GM19463 (cell line): ENCODE measurements at regions not wholly inside any gene's neighbourhood (a gene's known extent, or its start where the extent isn't known, plus 50 kb on each side); places are given as distances from the start of the nearest gene placed in this dataset.

Experiments used
- ATAC-seq: cut with Tn5 transposase; IDR thresholded peaks from one replicate; pipeline ENCODE4 v1.9.1; 2021; ENCODE audit warnings: mild to moderate bottlenecking, moderate library complexity; ENCODE audit not compliant: unreplicated experiment

GRCh38 chr2:140064243-140064642 is 1284.1 kb upstream of the NXPH2 start:
- ATAC-seq = no peak

- no peak for ATAC-seq
Measured at GRCh38 chr2:140063356-140063755, 1283.2 kb upstream of the NXPH2 start.

DNA sequence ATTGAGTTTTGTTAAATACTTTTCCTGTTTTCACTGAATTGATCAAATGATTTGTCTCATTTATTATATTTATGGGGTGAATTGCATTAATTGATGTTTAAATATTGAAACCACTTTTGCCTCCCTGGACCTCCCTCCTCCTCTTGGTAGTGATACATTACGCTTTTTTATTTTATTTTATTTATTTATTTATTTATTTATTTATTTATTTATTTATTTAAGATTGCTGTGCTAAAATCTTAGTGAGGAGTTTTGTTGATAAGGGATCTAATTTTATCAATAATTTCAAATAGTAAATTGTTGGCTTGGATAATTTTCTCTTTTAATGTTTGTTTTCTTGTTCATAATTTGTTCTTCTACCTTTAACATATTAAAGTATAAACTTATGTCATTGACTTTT is 1281.0 kb upstream of the NXPH2 start:
- no peak for ATAC-seq

GRCh38 chr2:140057928-140058327 is 1277.7 kb upstream of the NXPH2 start:
- ATAC-seq = no peak

DNA sequence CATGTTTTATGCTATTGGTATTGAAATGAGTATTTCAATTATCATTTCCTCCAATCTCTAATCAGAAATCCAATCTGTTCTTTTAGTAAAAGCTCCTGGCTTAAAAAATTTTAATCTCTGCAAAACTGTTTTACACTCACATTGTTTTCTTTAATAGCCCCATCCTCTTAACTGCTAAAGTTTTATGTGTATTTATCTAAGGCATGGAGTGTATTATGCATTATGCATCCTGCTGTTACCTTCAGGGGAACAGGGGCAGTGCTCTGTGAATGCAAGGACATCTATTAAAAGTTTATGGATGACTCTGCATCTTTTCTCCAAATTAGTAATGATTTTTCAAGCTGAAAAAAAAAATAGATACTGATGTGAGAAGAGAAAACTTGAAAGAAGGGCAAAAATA is 1261.6 kb upstream of the NXPH2 start:
- ATAC-seq = no peak

DNA sequence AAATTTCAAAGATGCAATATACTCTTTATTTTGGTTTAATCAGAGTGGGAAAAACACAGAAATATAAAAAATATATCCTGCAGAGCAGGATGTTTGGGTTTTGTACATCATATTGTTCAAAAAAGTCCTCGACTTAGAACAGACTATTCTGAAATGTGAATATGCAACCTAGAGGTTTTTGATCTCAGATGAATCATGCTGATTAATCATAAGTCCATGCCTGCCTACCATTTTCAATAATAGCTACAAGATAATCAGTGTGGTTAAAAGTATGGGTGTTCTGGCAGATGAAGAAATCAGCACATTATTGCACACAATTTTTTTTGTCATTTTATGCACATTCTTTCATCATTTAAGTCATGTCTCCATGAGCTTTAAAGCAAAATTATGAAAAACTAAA is 1261.0 kb upstream of the NXPH2 start:
- ATAC-seq = no peak

GRCh38 chr2:140033638-140034037 is 1253.4 kb upstream of the NXPH2 start:
- no peak for ATAC-seq

GRCh38 chr2:140027966-140028365 is 1247.8 kb upstream of the NXPH2 start:
- ATAC-seq = no peak

- ATAC-seq = no peak
Measured at GRCh38 chr2:140027320-140027719, 1247.1 kb upstream of the NXPH2 start.

DNA sequence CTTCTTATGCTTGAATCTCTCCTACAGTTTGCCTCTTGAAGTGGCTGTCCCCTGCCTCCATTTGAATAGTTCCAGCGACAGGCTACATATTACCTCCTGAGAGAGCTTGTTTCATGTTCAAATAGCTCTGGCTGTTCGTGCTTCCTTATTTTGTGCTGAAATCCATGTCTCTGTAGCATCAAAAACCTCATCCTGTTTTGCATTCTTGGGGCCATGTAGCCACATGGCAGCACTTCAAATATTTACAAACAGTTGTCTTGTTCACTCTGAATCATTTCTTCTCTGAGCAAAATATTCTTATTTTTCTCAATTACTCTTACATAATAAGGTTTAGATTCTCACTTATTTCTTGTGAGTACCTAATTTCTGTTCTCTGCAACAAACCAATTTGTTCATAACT is 1243.1 kb upstream of the NXPH2 start:
- no peak for ATAC-seq

GRCh38 chr2:140018541-140018940 is 1238.4 kb upstream of the NXPH2 start:
- ATAC-seq = no peak

- no peak for ATAC-seq
Measured at GRCh38 chr2:140014204-140014546, 1234.0 kb upstream of the NXPH2 start.

GRCh38 chr2:140013545-140014203 is 1233.5 kb upstream of the NXPH2 start:
- ATAC-seq = no peak

DNA sequence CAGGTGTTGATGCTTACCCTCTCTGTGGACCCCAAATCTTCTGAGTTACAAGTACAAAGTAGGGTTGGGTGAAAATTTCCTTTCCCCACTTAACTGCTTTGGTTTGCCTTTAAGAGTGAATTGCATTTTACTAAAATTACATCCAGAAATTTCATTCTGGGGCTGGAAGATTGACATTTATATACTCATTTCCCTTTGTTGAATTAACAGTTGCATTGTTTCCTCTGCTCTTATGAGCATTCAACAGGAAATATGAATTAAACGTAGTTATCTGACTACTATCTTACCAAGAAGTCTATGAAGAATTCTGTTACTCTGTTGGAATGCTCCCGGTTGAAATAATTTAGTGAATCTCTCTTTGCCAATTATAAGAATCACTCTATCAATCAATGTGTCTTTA is 1231.1 kb upstream of the NXPH2 start:
- ATAC-seq = no peak

- ATAC-seq = no peak
Measured at GRCh38 chr2:140002110-140002509, 1221.9 kb upstream of the NXPH2 start.

- no peak for ATAC-seq
Measured at GRCh38 chr2:139992711-139993345, 1212.6 kb upstream of the NXPH2 start.

DNA sequence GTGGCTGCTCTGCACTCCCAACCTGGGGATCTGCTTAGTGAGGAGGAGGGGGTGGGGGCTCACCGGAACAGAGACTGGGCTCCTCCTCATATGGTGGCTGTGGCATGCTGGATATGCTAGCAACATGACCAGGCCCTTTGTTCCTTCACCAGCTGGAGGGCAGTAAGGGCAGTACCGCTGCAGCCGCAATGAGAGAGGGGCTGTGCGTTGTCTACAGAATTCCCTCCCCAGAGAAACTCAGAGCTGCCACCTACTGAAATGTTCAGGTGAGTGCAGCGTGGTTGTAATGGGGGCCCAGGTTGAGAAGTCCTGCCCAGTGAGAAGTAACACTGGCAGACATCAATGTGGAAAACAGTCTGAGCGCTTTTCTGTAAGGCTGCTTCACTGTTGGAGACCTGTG is 1211.9 kb upstream of the NXPH2 start:
- no peak for ATAC-seq

- ATAC-seq = no peak
Measured at GRCh38 chr2:139990646-139991335, 1210.6 kb upstream of the NXPH2 start.

GRCh38 chr2:139969323-139969722 is 1189.1 kb upstream of the NXPH2 start:
- no peak for ATAC-seq

DNA sequence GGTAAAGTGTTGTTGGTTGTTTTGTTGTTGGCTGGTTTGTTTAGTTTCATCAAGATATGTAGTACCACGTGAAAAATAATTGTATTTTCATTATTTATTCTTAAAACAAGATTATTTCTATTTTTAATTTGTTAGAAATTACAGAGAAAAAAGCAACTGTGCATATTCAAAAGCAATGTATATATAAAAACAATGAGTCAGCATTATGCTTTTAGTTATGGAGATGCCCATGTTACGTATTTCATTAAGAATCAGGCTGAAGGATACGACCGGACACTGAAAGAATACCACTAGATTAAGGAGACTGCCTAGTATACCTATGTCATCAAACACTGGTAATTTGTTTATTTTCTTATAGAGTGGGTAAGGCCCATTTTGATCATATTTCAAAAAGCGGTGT is 1188.4 kb upstream of the NXPH2 start:
- no peak for ATAC-seq

GRCh38 chr2:139967665-139968064 is 1187.5 kb upstream of the NXPH2 start:
- no peak for ATAC-seq

GRCh38 chr2:139964721-139965440 is 1184.7 kb upstream of the NXPH2 start:
- no peak for ATAC-seq
